GM08714 (cell line): ENCODE measurements at regions not wholly inside any gene's neighbourhood (a gene's known extent, or its start where the extent isn't known, plus 50 kb on each side); places are given as distances from the start of the nearest gene placed in this dataset.
"Not testable (repeated sequence)": the region's sequence is repeated elsewhere in the genome, so short reads cannot be mapped to it uniquely, and the experiment has no call there.

Experiments used
- H3K4me3 ChIP-seq: fragments of 200-500 bp; sonication (Bioruptor generic); 2 replicates; pipeline ENCODE4 v1.5.1; 2014; ENCODE audit warnings: mild to moderate bottlenecking, low read length, inconsistent platforms
- ZNF274 ChIP-seq: IDR thresholded peaks from 2 replicates; pipeline ENCODE4 v1.6.1; 2012; ENCODE audit warnings: mild to moderate bottlenecking, low read depth, low read length

GRCh38 chrX:46165411-46165810 is 379.8 kb downstream of the ZNF674 start:
- H3K4me3 ChIP-seq = no peak overlapping the region
- no peak for TF ChIP-seq ZNF274

GRCh38 chrX:46152756-46153155 is 392.5 kb downstream of the ZNF674 start:
- H3K4me3 ChIP-seq = no peak overlapping the region
- no peak for TF ChIP-seq ZNF274

- not testable (repeated sequence) for H3K4me3 ChIP-seq
Observed at GRCh38 chrX:46151332-46151731, 393.9 kb downstream of the ZNF674 start.

GRCh38 chrX:46144566-46144965 is 400.7 kb downstream of the ZNF674 start:
- H3K4me3 ChIP-seq = no peak overlapping the region
- no peak for TF ChIP-seq ZNF274

- no peak overlapping the region for H3K4me3 ChIP-seq
- TF ChIP-seq ZNF274 = no peak
Observed at GRCh38 chrX:46140272-46140671, 404.9 kb downstream of the ZNF674 start.

GRCh38 chrX:46130247-46130646 is 415.0 kb downstream of the ZNF674 start:
- H3K4me3 ChIP-seq = no peak overlapping the region
- TF ChIP-seq ZNF274 = no peak

GRCh38 chrX:46125111-46125510 is 420.1 kb downstream of the ZNF674 start:
- no peak for TF ChIP-seq ZNF274
- no peak overlapping the region for H3K4me3 ChIP-seq

- H3K4me3 ChIP-seq = no peak overlapping the region
- no peak for TF ChIP-seq ZNF274
Observed at GRCh38 chrX:46117234-46117633, 428.0 kb downstream of the ZNF674 start.

GRCh38 chrX:46087310-46087709 is 457.9 kb downstream of the ZNF674 start:
- H3K4me3 ChIP-seq = not testable (repeated sequence)

- not testable (repeated sequence) for H3K4me3 ChIP-seq
Observed at GRCh38 chrX:46080121-46080520, 465.1 kb downstream of the ZNF674 start.

- no peak for TF ChIP-seq ZNF274
Observed at GRCh38 chrX:46072791-46073190, 472.4 kb downstream of the ZNF674 start.

GRCh38 chrX:46072372-46072771 is 472.8 kb downstream of the ZNF674 start:
- TF ChIP-seq ZNF274 = no peak
- no peak overlapping the region for H3K4me3 ChIP-seq

More at GRCh38 chrX:46072791-46073190, 472.4 kb downstream of the ZNF674 start:
- no peak overlapping the region for H3K4me3 ChIP-seq

- no peak for TF ChIP-seq ZNF274
Observed at GRCh38 chrX:46070421-46070820, 474.8 kb downstream of the ZNF674 start.

GRCh38 chrX:46059316-46059715 is 485.9 kb downstream of the ZNF674 start:
- TF ChIP-seq ZNF274 = no peak

More at GRCh38 chrX:46070421-46070820, 474.8 kb downstream of the ZNF674 start:
- no peak overlapping the region for H3K4me3 ChIP-seq

GRCh38 chrX:46044486-46044885 is 500.7 kb downstream of the ZNF674 start:
- TF ChIP-seq ZNF274 = no peak
- no peak overlapping the region for H3K4me3 ChIP-seq

More at GRCh38 chrX:46059316-46059715, 485.9 kb downstream of the ZNF674 start:
- H3K4me3 ChIP-seq = no peak overlapping the region

- H3K4me3 ChIP-seq = no peak overlapping the region
- TF ChIP-seq ZNF274 = no peak
Observed at GRCh38 chrX:46040001-46040400, 505.2 kb downstream of the ZNF674 start.

GRCh38 chrX:46039526-46039925 is 505.7 kb downstream of the ZNF674 start:
- no peak for TF ChIP-seq ZNF274
- H3K4me3 ChIP-seq = no peak overlapping the region

- no peak for TF ChIP-seq ZNF274
- H3K4me3 ChIP-seq = no peak overlapping the region
Observed at GRCh38 chrX:46036508-46036907, 508.7 kb downstream of the ZNF674 start.
